Stomach (tissue), 8 donors: ENCODE measurements at regions not wholly inside any gene's neighbourhood (a gene's known extent, or its start where the extent isn't known, plus 50 kb on each side); places are given as distances from the start of the nearest gene placed in this dataset.
"Not testable (repeated sequence)": the region's sequence is repeated elsewhere in the genome, so short reads cannot be mapped to it uniquely, and the experiment has no call there.

Experiments used
- DNase-seq, 2 donors: peaks; one replicate each; pipeline versions ENCODE4 v3.0.0 to v3.0.0-alpha.2; 2013 to 2019
- H3K27ac ChIP-seq, 5 donors: fragments of 200-600 bp in 4 of 5; sonication (generic) in 4 of 5; one replicate each; pipeline ENCODE4 v1.5.1; 2013 to 2019; ENCODE audit warnings: mild to moderate bottlenecking in 1 of 5, moderate library complexity in 1 of 5
- H3K27me3 ChIP-seq, 3 donors: fragments of 200-600 bp; sonication (generic); one replicate each; pipeline ENCODE4 v1.5.1; 2017 to 2019; ENCODE audit warnings: mixed run types in 1 of 3
- H3K36me3 ChIP-seq, 4 donors: fragments of 200-600 bp; sonication (generic); 1 replicate in 3 of 4; 2 replicates in 1 of 4; pipeline ENCODE4 v1.5.1; 2016 to 2019
- H3K4me1 ChIP-seq, 4 donors: fragments of 200-600 bp; sonication (generic); one replicate each; pipeline ENCODE4 v1.5.1; 2016 to 2019
- H3K4me3 ChIP-seq, 4 donors: fragments of 200-600 bp; sonication (generic) in 3 of 4; one replicate each; pipeline ENCODE4 v1.5.1; 2016 to 2019; ENCODE audit warnings: mild to moderate bottlenecking in 1 of 4
- H3K9me3 ChIP-seq, 4 donors: fragments of 200-600 bp; sonication (generic); one replicate each; pipeline ENCODE4 v1.5.1; 2016 to 2019
- EP300 ChIP-seq: sonication (generic); formaldehyde crosslinking; IDR thresholded peaks from one replicate; pipeline ENCODE4 v1.6.1; 2017; ENCODE audit warnings: antibody characterized with exemption
- POLR2A ChIP-seq, 4 donors: fragments of 450-650 bp; IDR thresholded peaks; one replicate each; pipeline ENCODE4 v1.6.1; 2016; ENCODE audit warnings: antibody characterized with exemption in 4 of 4, control low read depth in 2 of 4, mild to moderate bottlenecking in 1 of 4, moderate library complexity in 1 of 4
- POLR2AphosphoS5 ChIP-seq, 3 donors: sonication (generic); formaldehyde crosslinking; IDR thresholded peaks; one replicate each; pipeline ENCODE4 v1.6.1; 2016; ENCODE audit warnings: antibody characterized with exemption in 3 of 3
- whole genome bisulfite sequencing, 5 donors: extraction: QIAGEN DNeasy Blood & Tissue Kit in 3 of 5; methylation state at CpG; one replicate each; pipeline versions ENCODE4 v1.1.5 to v1.1.7; 2013 to 2018; 5-methylcytosine and 5-hydroxymethylcytosine counted together
- intact Hi-C: fragments of 100-400 bp; cut with DNase I; formaldehyde crosslinking; loops from one replicate; pipeline ENCODE4 v1.15.1; 2023; ENCODE audit warnings: low total_unique reads
- TF ChIP-seq, protein P1 (sequence below), 7 experiments: fragments of 450-650 bp in 4 of 7; fragments of 200-600 bp in 3 of 7; sonication (generic) in 3 of 7; IDR thresholded peaks; one replicate each; pipeline ENCODE4 v1.5.1; 2016 to 2019; ENCODE audit warnings: antibody characterized with exemption in 7 of 7, control low read depth in 2 of 7, mild to moderate bottlenecking in 1 of 7
- donor health status: healthy with polysubstance abuse.
- donor health status: Bipolar disorder and iron deficiency.
- donor health status: healthy.

GRCh38 chr9:97140566-97140965 lies 101.6 kb upstream of the CTSV start:
- H3K27ac ChIP-seq: no peak overlapping the region

DNA sequence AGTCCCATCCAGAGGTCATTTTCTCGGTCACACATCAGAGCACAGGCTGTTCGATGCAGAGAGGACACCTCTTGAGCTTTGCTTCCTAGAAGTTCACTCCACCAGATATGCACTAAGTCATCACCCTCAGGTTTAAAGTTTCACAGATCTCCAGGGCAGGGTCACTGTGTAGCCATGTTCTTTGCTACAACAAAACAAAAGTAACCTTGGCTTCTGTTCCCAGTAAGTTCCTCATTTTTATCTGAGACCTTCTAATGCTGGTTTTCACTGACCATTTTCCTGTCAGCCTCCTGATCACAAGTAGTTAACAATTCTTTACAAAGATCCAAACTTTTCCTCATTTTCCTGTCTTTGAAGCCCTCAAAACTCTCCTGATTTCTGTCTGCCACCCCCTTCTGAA lies 97.5 kb upstream of the CTSV start:
- no peaks in the 10 kb centered on the region for H3K4me1 ChIP-seq
- TF ChIP-seq, protein P1, sequence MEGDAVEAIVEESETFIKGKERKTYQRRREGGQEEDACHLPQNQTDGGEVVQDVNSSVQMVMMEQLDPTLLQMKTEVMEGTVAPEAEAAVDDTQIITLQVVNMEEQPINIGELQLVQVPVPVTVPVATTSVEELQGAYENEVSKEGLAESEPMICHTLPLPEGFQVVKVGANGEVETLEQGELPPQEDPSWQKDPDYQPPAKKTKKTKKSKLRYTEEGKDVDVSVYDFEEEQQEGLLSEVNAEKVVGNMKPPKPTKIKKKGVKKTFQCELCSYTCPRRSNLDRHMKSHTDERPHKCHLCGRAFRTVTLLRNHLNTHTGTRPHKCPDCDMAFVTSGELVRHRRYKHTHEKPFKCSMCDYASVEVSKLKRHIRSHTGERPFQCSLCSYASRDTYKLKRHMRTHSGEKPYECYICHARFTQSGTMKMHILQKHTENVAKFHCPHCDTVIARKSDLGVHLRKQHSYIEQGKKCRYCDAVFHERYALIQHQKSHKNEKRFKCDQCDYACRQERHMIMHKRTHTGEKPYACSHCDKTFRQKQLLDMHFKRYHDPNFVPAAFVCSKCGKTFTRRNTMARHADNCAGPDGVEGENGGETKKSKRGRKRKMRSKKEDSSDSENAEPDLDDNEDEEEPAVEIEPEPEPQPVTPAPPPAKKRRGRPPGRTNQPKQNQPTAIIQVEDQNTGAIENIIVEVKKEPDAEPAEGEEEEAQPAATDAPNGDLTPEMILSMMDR (IDR thresholded peaks at IDR 0.05): no peak
- TF ChIP-seq POLR2AphosphoS5 (IDR thresholded peaks at IDR 0.05) (no peak), EP300 (no peak), POLR2A (IDR thresholded peaks at IDR 0.05) (no peak)
- H3K27me3 ChIP-seq: no peaks in the 10 kb centered on the region
- H3K27ac ChIP-seq: no peak overlapping the region
- WGBS, 5 donors: 44 to 83% (median 64%) methylated on average over 2 of the region's 2 CpGs
- intact Hi-C loops: no loop called here
- no peak overlapping the region for H3K4me3 ChIP-seq
- H3K9me3 ChIP-seq: no peaks in the 10 kb centered on the region
- H3K36me3 ChIP-seq: no peaks in the 10 kb centered on the region
- no peak for DNase-seq

More at GRCh38 chr9:97140566-97140965, 101.6 kb upstream of the CTSV start:
- H3K9me3 ChIP-seq: no peaks in the 10 kb centered on the region
- no peaks in the 10 kb centered on the region for H3K36me3 ChIP-seq
- no peak overlapping the region for H3K4me3 ChIP-seq
- TF ChIP-seq POLR2AphosphoS5 (IDR thresholded peaks at IDR 0.05) (no peak), POLR2A (IDR thresholded peaks at IDR 0.05) (no peak), EP300 (no peak)
- TF ChIP-seq, protein P1 (IDR thresholded peaks at IDR 0.05): no peak
- intact Hi-C loops: no loop called here
- no peaks in the 10 kb centered on the region for H3K27me3 ChIP-seq
- WGBS, 5 donors: 50 to 61% (median 50%) methylated on average over 2 of the region's 2 CpGs
- no peaks in the 10 kb centered on the region for H3K4me1 ChIP-seq
- DNase-seq: no peak

GRCh38 chr9:97133966-97134365 lies 95.0 kb upstream of the CTSV start:
- H3K9me3 ChIP-seq, DNase-seq, H3K4me1 ChIP-seq, H3K4me3 ChIP-seq, H3K36me3 ChIP-seq, H3K27me3 ChIP-seq, H3K27ac ChIP-seq, intact Hi-C loops: not testable (repeated sequence)
- 85 to 97% (median 91%) methylated on average over 3 to 4 of the region's 4 CpGs for whole genome bisulfite sequencing, 5 donors

DNA sequence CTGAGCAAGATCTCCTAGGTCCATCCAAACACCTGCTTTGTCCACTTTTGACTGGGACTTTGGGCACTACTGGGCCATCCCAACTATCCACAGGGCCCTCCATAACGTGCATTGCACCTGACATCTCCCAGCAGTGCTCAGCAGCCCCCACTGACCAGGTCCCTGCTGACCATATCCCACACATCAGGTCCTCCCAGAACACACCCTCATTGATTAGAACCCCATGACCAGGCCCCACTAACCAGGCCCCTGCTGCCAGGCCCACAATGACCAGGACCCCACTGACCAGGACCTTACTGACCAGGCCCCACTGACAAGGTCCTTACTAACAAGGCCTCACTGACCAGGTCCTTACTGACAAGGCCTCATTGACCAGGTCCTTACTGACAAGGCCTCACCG lies 93.9 kb upstream of the CTSV start:
- DNase-seq: no peak
- no peaks in the 10 kb centered on the region for H3K9me3 ChIP-seq
- TF ChIP-seq POLR2AphosphoS5 (IDR thresholded peaks at IDR 0.05) (no peak), POLR2A (IDR thresholded peaks at IDR 0.05) (no peak), EP300 (no peak)
- TF ChIP-seq, protein P1 (IDR thresholded peaks at IDR 0.05): no peak
- no peaks in the 10 kb centered on the region for H3K4me1 ChIP-seq
- intact Hi-C loops: no loop called here
- WGBS, 5 donors: 84 to 97% (median 90%) methylated on average over 2 of the region's 2 CpGs
- no peak overlapping the region for H3K27ac ChIP-seq
- no peaks in the 10 kb centered on the region for H3K36me3 ChIP-seq
- H3K4me3 ChIP-seq: no peak overlapping the region
- no peaks in the 10 kb centered on the region for H3K27me3 ChIP-seq

DNA sequence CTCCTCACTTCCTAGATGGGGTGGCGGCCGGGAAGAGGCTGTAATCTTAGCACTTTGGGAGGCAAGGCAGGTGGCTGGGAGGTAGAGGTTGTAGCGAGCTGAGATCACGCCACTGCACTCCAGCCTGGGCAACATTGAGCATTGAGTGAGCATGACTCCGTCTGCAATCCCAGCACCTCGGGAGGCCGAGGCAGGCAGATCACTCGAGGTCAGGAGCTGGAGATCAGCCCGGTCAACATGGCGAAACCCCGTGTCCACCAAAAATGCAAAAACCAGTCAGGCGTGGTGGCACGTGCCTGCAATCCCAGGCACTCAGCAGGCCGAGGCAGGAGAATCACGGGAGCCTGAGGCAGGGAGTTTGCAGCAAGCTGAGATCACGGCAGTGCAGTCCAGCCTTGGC lies 91.9 kb upstream of the CTSV start:
- H3K27me3 ChIP-seq, H3K27ac ChIP-seq, H3K4me3 ChIP-seq, H3K36me3 ChIP-seq, DNase-seq, H3K4me1 ChIP-seq, H3K9me3 ChIP-seq, intact Hi-C loops: not testable (repeated sequence)
- WGBS, 5 donors: 88 to 96% (median 94%) methylated on average over 13 to 16 of the region's 16 CpGs

GRCh38 chr9:97130387-97130786 lies 91.4 kb upstream of the CTSV start:
- intact Hi-C loops, H3K4me3 ChIP-seq, H3K27ac ChIP-seq, H3K4me1 ChIP-seq, H3K9me3 ChIP-seq, H3K36me3 ChIP-seq, DNase-seq, H3K27me3 ChIP-seq: not testable (repeated sequence)
- 96 to 98% (median 98%) methylated on average over 11 to 27 of the region's 27 CpGs for WGBS, 5 donors
